GM21825 (cell line): ENCODE measurements at regions not wholly inside any gene's neighbourhood (a gene's known extent, or its start where the extent isn't known, plus 50 kb on each side); places are given as distances from the start of the nearest gene placed in this dataset.

Experiments used
- ATAC-seq: cut with Tn5 transposase; IDR thresholded peaks from one replicate; pipeline ENCODE4 v1.9.1; 2021; ENCODE audit warnings: mild to moderate bottlenecking, moderate library complexity; ENCODE audit not compliant: unreplicated experiment

GRCh38 chr20:51084593-51085377, 61.9 kb upstream of the KCNG1 start:
- no peak for ATAC-seq

GRCh38 chr20:51083447-51083846, 60.5 kb upstream of the KCNG1 start:
- no peak for ATAC-seq

- ATAC-seq: no peak
Observed at GRCh38 chr20:51082988-51083387, 60.1 kb upstream of the KCNG1 start.

GRCh38 chr20:51080516-51080915, 57.6 kb upstream of the KCNG1 start:
- no peak for ATAC-seq

- no peak for ATAC-seq
Observed at GRCh38 chr20:51079488-51079887, 56.6 kb upstream of the KCNG1 start.

GRCh38 chr20:51077686-51078060, 54.8 kb upstream of the KCNG1 start:
- ATAC-seq: no peak

GRCh38 chr20:51076786-51077685, 54.1 kb upstream of the KCNG1 start:
- no peak for ATAC-seq

- no peak for ATAC-seq
Observed at GRCh38 chr20:51074062-51074461, 51.2 kb upstream of the KCNG1 start.
